ENCODE measurements at regions not wholly inside any gene's neighbourhood (a gene's known extent, or its start where the extent isn't known, plus 50 kb on each side); places are given as distances from the start of the nearest gene placed in this dataset.

- Mint-ChIP-seq H3K27ac (no peak overlapping the region), H3K27me3 (ENCODE audit: low read depth, poor library complexity) (peaks cover 4% of the 10 kb centered on the region)
- no peak for TF ChIP-seq CTCF (IDR thresholded peaks at IDR 0.05)
These were observed 345.8 kb downstream of the ZNF536 start for GRCh38 chr19:30718014-30718413.

GRCh38 chr19:30717381-30717780, 345.2 kb downstream of the ZNF536 start:
- TF ChIP-seq CTCF (IDR thresholded peaks at IDR 0.05) = no peak
- H3K36me3 Mint-ChIP-seq (ENCODE audit: low read depth) = no peaks in the 10 kb centered on the region
- no peaks in the 10 kb centered on the region for H3K27me3 Mint-ChIP-seq (ENCODE audit: low read depth, poor library complexity)
- H3K4me3 Mint-ChIP-seq = no peak overlapping the region
- H3K9me3 Mint-ChIP-seq = no peaks in the 10 kb centered on the region
- H3K27ac Mint-ChIP-seq = no peak overlapping the region
- no peak for DNase-seq
- peaks cover 40% of the 10 kb centered on the region for H3K4me1 Mint-ChIP-seq

More at GRCh38 chr19:30718014-30718413, 345.8 kb downstream of the ZNF536 start:
- H3K4me1 Mint-ChIP-seq = peaks cover 40% of the 10 kb centered on the region
- H3K9me3 Mint-ChIP-seq = no peaks in the 10 kb centered on the region
- no peaks in the 10 kb centered on the region for H3K36me3 Mint-ChIP-seq (ENCODE audit: low read depth)
- no peak for DNase-seq
- H3K4me3 Mint-ChIP-seq = no peak overlapping the region

- Mint-ChIP-seq H3K9me3 (no peaks in the 10 kb centered on the region), H3K27ac (peak overlapping the region; percentile 65), H3K4me3 (no peak overlapping the region), H3K36me3 (ENCODE audit: low read depth) (no peaks in the 10 kb centered on the region), H3K4me1 (peaks cover 54% of the 10 kb centered on the region), H3K27me3 (ENCODE audit: low read depth, poor library complexity) (no peaks in the 10 kb centered on the region)
- TF ChIP-seq CTCF (IDR thresholded peaks at IDR 0.05) = no peak
- DNase-seq = no peak
These were observed 340.5 kb downstream of the ZNF536 start for GRCh38 chr19:30712431-30713337.

- Mint-ChIP-seq H3K27me3 (ENCODE audit: low read depth, poor library complexity) (no peaks in the 10 kb centered on the region), H3K27ac (no peak overlapping the region), H3K4me1 (peaks cover 53% of the 10 kb centered on the region), H3K9me3 (no peaks in the 10 kb centered on the region), H3K36me3 (ENCODE audit: low read depth) (no peaks in the 10 kb centered on the region), H3K4me3 (peak overlapping the region; percentile 80)
- DNase-seq = no peak
- TF ChIP-seq CTCF (IDR thresholded peaks at IDR 0.05) = no peak
These were observed 339.6 kb downstream of the ZNF536 start for GRCh38 chr19:30711826-30712225.

GRCh38 chr19:30711296-30711695, 339.1 kb downstream of the ZNF536 start:
- DNase-seq = peak; percentile 58
- Mint-ChIP-seq H3K9me3 (no peaks in the 10 kb centered on the region), H3K36me3 (ENCODE audit: low read depth) (no peaks in the 10 kb centered on the region), H3K27me3 (ENCODE audit: low read depth, poor library complexity) (no peaks in the 10 kb centered on the region), H3K4me3 (peak overlapping the region; percentile 80), H3K27ac (peak overlapping the region; percentile 98), H3K4me1 (peaks cover 53% of the 10 kb centered on the region)
- no peak for TF ChIP-seq CTCF (IDR thresholded peaks at IDR 0.05)

GRCh38 chr19:30710721-30711120, 338.5 kb downstream of the ZNF536 start:
- no peak overlapping the region for H3K4me3 Mint-ChIP-seq
- TF ChIP-seq CTCF (IDR thresholded peaks at IDR 0.05) = no peak
- H3K27me3 Mint-ChIP-seq (ENCODE audit: low read depth, poor library complexity) = no peaks in the 10 kb centered on the region
- peaks cover 53% of the 10 kb centered on the region for H3K4me1 Mint-ChIP-seq
- DNase-seq = no peak
- no peaks in the 10 kb centered on the region for H3K9me3 Mint-ChIP-seq
- no peaks in the 10 kb centered on the region for H3K36me3 Mint-ChIP-seq (ENCODE audit: low read depth)
- peak overlapping the region; percentile 86 for H3K27ac Mint-ChIP-seq

Measured in nephron progenitor cell (in vitro differentiated cells).